ENCODE measurements at regions not wholly inside any gene's neighbourhood (a gene's known extent, or its start where the extent isn't known, plus 50 kb on each side); places are given as distances from the start of the nearest gene placed in this dataset.

- TF ChIP-seq CTCF (IDR thresholded peaks at IDR 0.05): no peak
- TF ChIP-seq POLR2A (IDR thresholded peaks at IDR 0.05): no peak
These were observed 480.8 kb downstream of the RPS24 start for GRCh38 chr10:78514459-78514858.

All from thyroid gland (tissue), 4 donors.